CD4-positive, alpha-beta T cell treated with Interleukin-12 subunit alpha and Interleukin-12 subunit beta, for 1 hour (primary cell): ENCODE measurements at regions not wholly inside any gene's neighbourhood (a gene's known extent, or its start where the extent isn't known, plus 50 kb on each side); places are given as distances from the start of the nearest gene placed in this dataset.

Source experiments
- DNase-seq: peaks from one replicate; pipeline ENCODE4 v3.0.0-alpha.2; 2020

DNA sequence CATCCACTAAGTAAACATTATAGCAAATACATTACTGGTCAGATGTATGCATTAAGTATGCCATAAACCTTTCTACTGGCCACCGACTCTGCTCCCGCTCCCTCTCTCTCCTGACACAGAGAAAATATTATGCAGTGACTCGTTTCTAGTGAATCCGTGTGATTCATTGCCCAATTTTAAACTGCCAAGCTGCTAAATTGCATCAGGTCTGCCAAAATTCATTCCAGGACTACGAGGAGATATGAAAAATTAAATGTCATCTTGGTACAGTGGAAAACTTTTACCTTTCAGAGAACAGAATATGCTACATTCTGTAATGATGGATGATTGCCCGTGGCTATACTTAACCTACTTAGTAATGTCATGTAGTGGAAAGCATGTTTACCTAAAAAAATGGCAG lies 368.8 kb upstream of the TSHZ3 start:
- no peak for DNase-seq

DNA sequence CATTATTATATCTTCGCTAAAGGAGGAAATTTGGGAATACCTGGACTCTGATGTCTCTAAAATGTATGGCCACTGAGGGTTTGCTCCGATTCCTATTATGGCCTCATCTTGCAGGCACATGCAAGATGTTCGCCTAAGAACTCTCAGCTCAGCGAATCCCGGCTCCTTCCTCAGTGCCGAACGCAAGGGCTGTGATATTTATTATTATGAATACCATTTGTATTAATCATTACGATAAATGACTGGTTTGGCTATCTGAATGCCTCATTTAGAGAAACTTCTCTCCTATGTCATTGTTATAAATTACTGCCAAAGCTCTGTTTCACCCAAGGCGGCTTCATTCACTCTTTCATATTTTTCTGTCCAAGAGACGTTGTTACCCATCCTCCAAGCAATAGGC lies 369.7 kb upstream of the TSHZ3 start:
- DNase-seq, result no peak

DNA sequence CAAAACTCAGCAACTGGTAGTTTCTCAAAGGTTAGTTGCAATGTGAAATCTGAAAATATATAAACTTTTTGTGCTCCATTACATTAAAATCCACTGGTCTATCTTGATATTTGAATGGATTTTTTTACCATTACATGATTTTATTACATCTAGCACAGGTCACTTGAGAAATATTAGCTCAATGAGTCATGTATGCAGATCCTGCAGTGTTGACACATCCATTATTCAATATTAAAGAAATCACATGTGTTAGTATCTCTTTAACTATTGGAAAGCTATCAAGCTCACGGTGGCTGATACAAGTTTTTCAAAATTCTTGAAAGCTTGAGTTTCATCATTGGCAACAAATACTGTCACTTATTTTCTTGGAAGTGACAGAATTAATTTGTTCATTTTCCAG lies 373.9 kb upstream of the TSHZ3 start:
- DNase-seq, result no peak

DNA sequence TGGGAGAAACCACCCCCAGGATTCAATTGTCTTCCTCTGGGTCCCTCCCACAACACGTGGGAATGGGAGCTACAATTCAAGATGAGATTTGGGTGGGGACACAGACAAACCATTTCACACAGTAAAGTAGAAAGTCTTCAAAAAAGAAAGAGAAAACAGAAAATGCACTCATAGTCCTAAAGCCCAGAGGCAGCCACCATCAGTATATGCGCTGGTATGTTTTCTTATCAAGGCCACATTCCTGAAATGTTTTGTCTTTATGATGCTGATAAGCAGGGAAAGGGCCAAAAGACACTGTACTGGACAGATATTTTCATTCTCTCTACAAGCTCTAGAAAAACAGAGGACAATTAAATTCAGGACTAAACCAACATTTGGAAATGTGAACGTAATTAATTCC lies 375.8 kb upstream of the TSHZ3 start:
- no peak for DNase-seq

DNA sequence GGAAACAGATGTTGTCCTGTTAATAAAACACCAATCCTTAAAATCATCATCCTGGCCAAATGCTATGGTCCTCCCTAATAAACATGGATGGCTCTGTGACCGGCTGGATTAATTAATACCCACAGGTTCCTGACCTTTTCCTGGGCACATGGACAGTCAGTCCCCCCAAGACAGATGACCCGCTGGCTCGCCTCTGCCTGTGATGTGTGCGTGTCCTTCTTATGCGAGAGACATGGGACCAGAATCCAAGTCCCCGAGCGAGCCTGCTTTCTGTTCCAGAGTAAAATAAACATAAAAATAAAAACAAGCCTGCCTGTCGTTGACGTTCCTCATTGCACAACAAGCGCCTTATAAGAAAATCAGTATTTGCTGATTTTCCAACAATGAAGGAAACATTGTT lies 378.3 kb upstream of the TSHZ3 start:
- no peak for DNase-seq

DNA sequence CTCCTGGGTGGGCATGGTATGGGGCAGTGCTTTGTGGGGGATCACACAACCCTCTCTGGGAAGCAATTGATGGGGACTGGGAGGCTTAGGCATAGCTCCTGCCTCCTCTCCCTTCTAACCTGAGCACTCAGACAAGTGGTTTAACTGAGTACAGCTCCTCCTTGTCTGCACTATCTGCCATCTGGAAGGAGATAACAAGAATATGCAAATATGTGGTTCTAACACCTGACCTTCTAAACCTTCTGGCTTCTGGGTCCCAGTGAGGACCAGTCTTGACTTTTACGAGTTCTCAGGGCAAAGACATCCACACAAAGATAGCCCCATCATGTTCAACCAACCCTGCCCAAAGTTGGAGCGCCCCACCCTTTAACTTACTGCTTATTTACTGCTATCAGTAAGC lies 381.0 kb upstream of the TSHZ3 start:
- no peak for DNase-seq

DNA sequence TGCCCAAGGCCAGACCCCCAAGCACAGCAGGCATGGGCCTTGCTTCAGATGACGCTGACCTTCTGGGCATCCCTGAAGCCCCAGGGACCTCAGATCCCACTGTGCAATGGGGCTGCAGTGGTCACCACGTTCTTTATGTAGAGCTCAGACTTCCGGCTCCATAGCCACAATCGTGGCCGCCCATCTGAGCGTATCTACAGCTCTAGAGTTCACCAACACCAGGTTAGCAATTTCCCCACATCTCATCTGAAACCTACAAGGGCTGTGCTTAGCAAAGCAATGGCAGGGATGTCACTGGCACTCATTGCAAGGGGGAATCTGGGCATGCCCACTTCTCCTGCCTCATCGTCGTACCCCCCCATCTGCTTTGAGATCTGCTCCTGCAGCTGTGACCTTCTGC lies 384.4 kb upstream of the TSHZ3 start:
- DNase-seq, result no peak

DNA sequence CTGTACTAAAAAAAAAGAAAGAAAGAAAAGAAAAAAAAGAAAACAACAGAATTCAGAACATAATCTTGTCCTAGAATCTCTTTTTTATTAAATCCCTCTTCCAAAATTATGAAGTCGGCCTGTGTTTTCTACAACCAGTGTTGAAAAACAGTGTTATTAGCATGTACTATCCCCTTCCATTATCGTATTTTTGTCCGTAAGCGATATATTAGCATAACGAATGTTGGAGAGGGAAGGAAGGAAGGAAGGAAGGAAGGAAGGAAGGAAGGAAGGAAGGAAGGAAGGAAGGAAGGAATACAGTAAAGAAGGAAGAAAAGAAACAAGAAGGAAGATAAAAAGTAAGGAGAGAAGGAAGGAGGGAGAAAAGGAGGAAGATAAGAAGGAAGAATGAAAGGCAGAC lies 393.0 kb upstream of the TSHZ3 start:
- no peak for DNase-seq

DNA sequence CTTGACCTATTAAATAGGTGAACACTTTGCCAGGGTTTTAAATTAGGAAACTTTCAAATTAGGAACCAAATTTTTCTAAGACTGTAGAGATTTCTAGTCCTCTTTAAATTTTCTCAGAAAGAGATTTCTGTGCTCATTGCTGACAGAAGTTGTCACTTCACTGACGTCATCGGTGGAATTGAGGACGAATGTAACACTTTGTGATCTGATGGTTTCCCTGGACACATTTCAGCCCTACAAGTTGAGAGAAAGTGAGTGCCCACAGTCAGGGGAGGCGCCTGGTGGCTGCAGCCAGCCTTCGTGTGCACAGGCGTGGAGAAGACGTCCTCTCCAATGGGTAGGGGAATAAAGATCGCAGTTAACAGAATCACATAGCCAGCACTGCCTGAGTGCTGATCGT lies 396.5 kb upstream of the TSHZ3 start:
- no peak for DNase-seq

DNA sequence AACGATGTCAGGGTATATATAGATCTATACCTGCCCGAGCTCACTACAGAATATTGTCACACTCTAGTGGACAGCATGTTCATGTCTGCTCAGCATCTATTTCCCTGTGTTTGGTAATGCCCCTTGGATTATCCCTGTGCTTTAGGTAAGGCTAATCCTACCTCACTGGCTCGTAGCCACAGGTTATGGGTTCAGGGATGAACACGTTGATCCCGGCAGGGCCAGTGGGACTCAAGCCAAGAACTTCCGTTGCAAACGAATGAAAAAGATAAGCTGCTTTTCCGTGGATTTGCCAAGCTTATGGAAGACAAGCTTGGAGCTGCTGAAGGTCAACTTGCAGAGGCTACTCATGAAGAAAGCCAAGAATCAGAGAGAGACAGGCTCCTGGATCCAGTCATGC lies 400.0 kb upstream of the TSHZ3 start:
- no peak for DNase-seq

DNA sequence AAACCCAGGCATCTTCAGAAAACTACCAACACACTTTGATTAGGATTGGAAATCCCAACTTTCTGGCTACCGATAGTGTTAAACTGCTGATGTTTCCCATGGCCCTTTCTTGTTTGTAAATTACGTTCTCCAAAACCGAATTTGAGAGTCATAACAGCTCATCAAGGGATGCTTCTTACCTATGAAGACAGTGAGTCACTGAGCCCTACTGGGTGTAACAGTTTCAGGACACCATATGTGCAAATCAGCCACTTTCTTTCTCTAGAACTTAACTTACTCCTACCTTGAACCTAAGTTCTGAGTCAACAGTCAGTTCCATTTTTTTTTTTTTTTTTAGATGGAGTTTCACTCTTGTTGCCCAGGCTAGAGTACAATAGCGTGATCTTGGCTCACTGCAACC lies 410.1 kb upstream of the TSHZ3 start:
- no peak for DNase-seq

DNA sequence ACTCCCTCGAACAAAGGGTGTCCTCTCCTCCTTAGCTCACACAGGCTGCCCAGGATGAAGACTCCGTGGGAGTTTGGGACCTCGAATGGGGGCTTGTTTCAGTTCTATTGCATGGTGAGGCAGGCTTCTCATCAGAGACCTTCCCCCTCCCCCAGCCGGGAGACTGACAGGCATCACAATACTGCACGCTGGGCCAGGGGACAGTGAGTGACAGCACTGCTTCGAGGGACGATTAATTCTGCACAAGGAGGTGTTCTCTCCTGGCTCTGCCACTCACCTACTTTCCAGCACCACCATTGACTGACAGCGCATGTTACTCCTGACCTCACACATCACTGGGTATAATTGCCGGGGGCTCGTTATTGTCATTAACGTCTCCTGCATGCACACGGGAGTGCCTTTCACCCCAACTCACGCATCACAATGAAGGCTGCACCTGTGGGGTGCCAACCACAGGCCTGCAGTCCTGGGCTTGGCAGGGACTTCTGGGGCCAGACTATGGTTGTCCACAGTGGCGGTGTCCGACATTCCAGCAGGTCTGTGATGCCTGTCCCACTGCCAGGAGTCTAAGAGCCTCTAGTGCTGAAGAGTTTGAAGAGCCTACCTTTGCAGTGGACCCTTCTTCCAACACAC lies 412.2 kb upstream of the TSHZ3 start:
- DNase-seq, result no peak

DNA sequence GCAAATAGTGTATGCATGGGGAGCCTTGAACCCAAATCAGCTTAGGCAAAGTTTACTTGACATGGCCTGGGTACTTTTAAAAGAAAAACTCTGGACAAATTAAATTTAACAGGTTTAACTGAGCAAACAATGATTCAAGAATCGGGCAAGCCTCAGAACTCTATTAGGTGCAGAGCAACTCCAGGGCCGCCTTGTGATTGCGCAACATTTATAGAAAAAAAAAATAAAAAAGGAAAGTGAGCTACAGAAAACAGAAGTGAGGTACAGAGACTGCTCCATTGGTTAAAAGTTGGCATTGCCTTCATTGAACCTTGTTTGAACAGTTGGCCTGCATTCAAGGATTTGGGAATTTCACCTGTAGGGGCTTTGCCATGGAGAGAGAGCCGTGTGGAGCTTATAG lies 421.0 kb upstream of the TSHZ3 start:
- no peak for DNase-seq

DNA sequence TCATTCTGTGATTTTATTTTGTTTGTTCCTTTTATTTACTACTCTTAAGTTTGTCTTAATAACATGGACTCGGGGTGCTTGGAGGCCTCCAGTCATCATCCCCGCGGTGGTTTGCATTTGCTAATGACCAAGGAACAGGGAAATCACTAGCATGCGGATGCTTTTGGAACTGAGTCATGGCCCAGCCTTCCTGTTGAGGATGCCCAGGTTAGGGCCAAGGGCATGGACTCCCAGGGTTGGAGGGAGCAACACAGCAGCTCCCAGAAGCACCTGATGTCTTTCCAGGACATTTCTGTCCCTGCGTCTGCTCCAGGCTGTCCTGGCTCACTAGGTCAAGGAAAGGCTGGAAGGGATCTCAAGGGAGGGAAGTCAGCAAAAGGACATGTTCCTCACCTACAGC lies 423.7 kb upstream of the TSHZ3 start:
- DNase-seq, result no peak

DNA sequence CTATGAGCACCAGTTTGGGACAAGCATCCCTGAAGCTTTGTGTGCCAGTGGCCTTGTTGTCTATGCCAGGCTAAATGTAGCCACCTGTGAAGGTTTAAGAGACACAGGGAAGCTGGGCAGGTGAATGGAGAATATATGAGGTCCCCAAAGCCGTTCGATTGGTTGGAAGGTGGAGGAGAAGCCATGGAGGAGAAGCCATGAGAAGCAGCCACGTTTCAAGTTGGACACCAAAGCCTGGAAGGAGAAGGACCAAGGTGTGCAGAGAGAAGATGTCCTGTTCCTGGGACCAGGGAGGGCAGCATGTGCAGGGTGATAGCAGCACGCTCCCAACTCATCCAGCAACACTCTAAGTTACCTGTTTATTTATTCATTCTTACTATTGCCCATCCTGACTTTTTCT lies 432.3 kb upstream of the TSHZ3 start:
- no peak for DNase-seq

DNA sequence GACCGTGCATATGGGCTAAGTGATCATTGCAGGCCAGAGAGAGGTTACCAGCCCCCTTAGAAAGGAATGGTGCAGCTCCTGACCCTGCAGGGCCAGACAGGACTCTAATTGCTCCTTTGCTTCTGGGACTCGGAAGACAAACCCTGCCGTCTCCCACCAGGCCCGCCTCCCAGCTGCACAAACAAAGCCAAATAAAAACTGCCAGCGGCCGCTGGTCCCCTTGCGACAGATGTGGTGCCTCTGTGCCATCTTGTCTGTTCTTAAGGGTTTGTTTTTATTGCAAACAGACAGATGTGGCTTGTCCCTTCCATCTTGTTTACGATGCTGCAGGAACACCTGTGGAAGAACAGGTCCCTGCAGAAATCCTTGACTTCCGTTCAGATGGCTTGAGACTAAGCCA lies 434.4 kb upstream of the TSHZ3 start:
- no peak for DNase-seq

DNA sequence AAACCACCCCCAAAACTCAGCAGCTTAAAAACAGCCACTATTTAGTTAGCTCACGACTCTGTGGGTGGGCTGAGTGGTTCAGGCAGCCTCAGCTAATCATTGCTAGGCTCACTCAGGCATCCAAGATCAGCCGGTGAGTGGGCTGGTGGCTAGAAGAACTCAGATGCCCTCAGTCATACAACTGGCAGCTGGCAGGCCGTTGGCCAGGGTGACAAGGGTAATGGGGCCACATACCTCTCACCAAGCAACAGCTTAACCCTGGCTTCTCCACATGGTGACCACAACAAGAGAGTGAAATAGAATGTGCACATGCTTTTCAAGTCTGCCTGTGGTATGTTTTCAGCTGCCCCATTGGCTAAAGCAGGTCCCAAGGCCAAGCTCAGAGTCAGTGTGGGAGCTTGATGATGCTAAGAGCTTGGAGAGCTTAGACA lies 435.4 kb upstream of the TSHZ3 start:
- no peak for DNase-seq

DNA sequence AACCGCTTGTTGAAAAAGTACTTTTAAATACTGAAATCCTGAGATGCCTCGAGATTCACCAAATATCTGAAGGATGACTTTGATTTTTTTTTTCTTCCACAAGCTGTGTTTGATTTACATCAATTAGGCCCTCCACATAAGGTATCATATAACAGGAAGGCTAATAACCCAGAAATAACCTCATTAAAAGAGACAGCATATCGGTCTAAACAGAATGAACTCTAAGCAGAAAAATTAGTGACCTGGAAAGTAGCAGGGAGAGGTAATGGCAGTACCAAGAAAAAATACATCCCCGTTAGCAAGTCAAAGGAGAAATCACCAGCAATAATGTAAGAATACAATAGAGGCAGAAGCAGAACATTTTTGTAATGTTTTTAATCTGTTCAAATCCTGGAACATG lies 452.4 kb upstream of the TSHZ3 start:
- DNase-seq, result no peak

DNA sequence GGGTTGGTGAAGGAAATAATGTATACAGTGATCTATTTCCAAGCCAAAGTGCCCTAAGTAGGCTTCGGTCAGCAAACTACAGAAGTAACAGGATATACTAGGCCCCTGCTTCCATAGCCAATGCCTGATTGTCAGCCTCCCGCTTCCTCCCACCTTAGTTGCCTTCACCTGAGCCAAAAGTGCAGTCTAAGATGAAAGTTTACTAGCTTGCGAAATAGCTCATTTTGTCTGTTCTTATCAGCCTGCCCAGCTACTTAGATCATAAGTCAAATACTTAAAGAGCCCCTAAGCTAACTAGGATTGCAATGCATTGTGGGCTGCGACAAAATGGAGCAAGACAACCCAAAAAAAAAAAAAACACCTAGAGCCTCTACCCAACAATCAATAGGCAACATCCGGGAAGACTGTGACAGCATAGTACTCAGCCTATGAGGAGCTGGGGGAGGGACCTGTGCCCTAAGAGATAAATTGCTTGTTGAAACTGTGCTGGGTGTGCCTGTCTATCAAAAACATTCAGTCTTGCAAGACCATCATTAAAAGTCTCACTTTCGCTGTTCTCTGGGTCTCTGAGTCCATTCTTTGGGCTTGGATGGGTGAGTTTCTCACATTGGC lies 454.7 kb upstream of the TSHZ3 start:
- DNase-seq, result no peak

DNA sequence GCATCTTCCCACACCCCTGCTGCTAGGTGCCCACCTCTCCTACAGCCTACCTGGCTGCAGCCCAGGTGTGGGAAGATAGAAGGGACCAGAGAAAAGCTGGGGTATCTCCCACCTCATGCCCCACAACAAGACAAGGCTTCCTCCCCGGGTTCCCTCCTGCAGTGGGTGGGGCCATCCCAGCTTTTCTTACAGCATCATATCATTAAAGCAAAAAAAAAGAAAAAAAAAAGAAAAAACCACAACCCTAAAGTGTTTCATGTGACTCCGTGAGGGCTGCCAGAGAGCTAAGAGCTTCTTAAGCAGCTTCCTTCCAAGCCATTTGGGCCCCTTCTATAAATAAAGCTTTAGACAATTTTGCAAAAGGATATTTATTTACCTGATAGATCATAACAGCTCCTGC lies 455.4 kb upstream of the TSHZ3 start:
- no peak for DNase-seq

DNA sequence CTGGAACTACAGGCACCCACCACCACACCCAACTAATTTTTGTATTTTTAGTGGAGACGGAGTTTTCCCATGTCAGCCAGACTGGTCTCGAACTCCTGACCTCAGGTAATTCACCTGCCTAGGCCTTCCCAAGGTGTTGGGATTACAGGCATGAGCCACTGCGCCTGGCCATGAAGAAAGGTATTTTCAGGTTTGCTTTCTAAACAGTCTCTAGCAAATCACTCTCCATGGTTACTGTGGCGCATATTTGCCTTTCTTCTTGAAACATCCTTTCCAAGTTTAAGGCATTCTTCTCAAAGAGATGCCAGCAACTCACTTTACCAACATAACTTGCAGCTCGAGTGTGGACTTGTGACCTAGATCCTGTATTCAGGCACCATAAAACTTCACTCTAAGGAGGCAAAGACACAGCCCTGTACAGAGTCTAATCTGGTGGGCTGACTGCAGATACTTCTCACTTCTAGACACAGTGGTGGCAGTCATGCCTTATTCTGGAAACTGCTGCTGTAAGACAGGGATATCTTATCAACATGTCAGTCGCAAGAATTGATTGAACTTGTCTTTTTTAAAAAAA lies 461.4 kb upstream of the TSHZ3 start:
- no peak for DNase-seq

DNA sequence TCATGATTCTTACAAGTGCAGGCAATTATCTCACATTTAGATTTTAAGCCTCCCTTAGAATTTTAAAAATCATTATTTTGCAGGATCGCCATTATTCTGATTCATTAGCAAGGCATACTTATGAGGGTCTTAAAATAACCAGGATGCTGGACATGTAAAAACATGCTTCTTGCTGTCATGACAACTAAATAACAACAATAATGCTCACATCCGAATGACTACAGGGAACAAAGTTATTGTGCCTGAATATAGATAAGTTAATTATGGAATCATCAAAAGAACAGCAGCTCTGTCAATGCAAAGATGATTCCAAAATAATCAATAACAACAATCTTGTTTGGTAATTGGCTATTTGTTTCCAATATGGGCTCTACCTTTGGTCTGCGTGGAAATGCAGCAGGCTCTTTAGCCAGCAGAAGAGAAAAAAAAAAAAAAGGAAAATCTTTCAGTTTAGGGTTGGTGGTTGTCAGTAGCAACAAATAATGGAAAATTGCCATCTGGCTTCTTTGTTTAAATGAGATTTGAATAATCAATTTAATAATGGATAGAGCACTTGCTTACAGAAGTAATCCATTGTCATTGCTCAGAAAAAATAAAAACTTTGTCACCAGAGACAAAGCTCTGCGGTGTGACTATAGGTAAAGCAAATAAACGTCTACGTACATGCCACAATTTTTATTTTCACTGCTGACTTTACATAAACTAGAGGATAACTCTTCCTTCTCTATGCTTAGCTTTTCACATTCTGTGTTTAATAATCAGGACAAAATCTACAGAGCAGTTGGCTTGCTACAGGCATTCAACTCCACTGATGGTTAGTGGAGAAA lies 468.9 kb upstream of the TSHZ3 start:
- DNase-seq, result no peak

DNA sequence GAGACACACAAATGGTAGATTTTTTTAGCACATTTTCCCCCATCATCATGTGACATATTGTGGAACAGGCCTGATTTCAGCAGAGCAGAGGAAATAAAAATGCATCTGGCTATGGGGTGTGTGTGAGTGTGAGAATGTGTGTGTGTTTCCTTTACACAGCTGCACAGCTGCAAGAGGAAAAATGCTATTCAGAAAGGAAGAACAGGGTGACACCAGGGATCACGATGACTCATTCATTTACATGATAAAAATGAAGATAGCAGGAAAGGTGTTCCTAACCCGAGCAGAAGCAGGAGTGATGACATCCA lies 469.5 kb upstream of the TSHZ3 start:
- DNase-seq, result no peak

DNA sequence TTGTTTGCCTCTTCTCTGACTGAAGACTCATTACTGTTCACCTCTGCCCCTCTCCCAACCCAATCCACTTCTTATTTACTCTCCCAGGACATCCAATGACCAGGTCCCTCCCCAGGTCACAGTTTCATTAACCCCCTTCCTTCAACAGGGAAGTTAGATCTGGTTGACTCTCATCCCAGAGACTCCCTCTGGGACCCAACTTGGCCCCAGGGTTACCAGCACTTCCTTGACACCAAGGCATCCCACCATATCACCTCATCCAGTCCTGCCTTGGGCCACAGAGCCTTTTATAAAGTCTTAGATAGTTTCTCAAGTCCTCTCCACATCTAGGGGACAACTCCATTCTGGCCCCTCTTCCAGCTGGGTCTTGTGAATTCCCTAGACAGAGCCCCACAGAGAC lies 470.6 kb upstream of the TSHZ3 start:
- DNase-seq, result no peak
